ENCODE measurements at regions not wholly inside any gene's neighbourhood (a gene's known extent, or its start where the extent isn't known, plus 50 kb on each side); places are given as distances from the start of the nearest gene placed in this dataset.

- Histone ChIP-seq H3K27me3 (ENCODE audit: insufficient read depth, low read length, poor library complexity) (no peaks in the 10 kb centered on the region), H3K9me3 (ENCODE audit: insufficient read depth, low read length, severe bottlenecking) (no peaks in the 10 kb centered on the region), H3K4me3 (ENCODE audit: low read depth in 1 of 2, low read length in 2 of 2) (no peak overlapping the region), H3K79me2 (ENCODE audit: insufficient read depth, low read length) (no peaks in the 10 kb centered on the region), H3K27ac (ENCODE audit: low read length) (no peak overlapping the region), H4K20me1 (ENCODE audit: insufficient read depth, low read length) (no peaks in the 10 kb centered on the region), H3K36me3 (ENCODE audit: insufficient read depth, low read length) (no peaks in the 10 kb centered on the region), H3K4me2 (ENCODE audit: insufficient read depth, low read length) (no peak overlapping the region), H3K4me1 (ENCODE audit: insufficient read depth, low read length) (no peaks in the 10 kb centered on the region), H2AFZ (ENCODE audit: low read depth, low read length) (no peak overlapping the region), H3K9ac (ENCODE audit: low read depth, low read length) (no peak overlapping the region)
- ATAC-seq (ENCODE audit: insufficient read depth, low read depth) (no peak), DNase-seq (no peak)
- TF ChIP-seq EZH2 (IDR thresholded peaks at IDR 0.05; ENCODE audit: borderline replicate concordance, low read depth, low read length, severe bottlenecking) (no peak), CTCF (IDR thresholded peaks at IDR 0.05; ENCODE audit: borderline replicate concordance, extremely low read depth, low read length, poor library complexity, severe bottlenecking) (no peak)
Measured at GRCh38 chr4:180280726-180281297, 1962.4 kb upstream of the TENM3 start.

- no peak overlapping the region for H3K4me2 ChIP-seq (ENCODE audit: insufficient read depth, low read length)
- H3K79me2 ChIP-seq (ENCODE audit: insufficient read depth, low read length) = no peaks in the 10 kb centered on the region
- ATAC-seq (ENCODE audit: insufficient read depth, low read depth) = no peak
Measured at GRCh38 chr4:180281724-180282123, 1961.5 kb upstream of the TENM3 start.

DNA sequence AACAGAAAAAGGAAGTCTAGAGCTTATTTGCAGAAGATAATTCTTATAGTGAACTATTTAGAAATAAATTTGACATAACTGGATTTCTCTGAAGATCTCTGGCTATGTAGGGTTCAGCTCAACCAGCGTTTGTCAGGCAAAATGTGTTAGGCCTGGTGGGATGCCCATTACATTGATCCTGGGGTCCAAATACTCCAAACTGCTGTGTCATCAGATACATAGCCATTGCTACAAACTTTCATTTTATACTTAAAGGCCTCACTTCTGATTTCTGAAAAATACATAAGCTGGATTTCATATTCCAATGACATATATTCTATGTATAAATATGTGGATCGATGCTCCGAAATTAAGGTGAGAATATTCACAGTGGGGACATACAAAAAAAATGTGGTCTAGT, 1958.9 kb upstream of the TENM3 start:
- Histone ChIP-seq H4K20me1 (ENCODE audit: insufficient read depth, low read length) (no peaks in the 10 kb centered on the region), H3K4me3 (ENCODE audit: low read depth in 1 of 2, low read length in 2 of 2) (no peak overlapping the region), H3K27ac (ENCODE audit: low read length) (no peak overlapping the region), H3K79me2 (ENCODE audit: insufficient read depth, low read length) (no peaks in the 10 kb centered on the region), H2AFZ (ENCODE audit: low read depth, low read length) (no peak overlapping the region), H3K9ac (ENCODE audit: low read depth, low read length) (no peak overlapping the region), H3K36me3 (ENCODE audit: insufficient read depth, low read length) (no peaks in the 10 kb centered on the region), H3K27me3 (ENCODE audit: insufficient read depth, low read length, poor library complexity) (no peaks in the 10 kb centered on the region), H3K9me3 (ENCODE audit: insufficient read depth, low read length, severe bottlenecking) (no peaks in the 10 kb centered on the region), H3K4me1 (ENCODE audit: insufficient read depth, low read length) (no peaks in the 10 kb centered on the region), H3K4me2 (ENCODE audit: insufficient read depth, low read length) (no peak overlapping the region)
- DNase-seq = no peak
- TF ChIP-seq EZH2 (IDR thresholded peaks at IDR 0.05; ENCODE audit: borderline replicate concordance, low read depth, low read length, severe bottlenecking) (no peak), CTCF (IDR thresholded peaks at IDR 0.05; ENCODE audit: borderline replicate concordance, extremely low read depth, low read length, poor library complexity, severe bottlenecking) (no peak)
- no peak for ATAC-seq (ENCODE audit: insufficient read depth, low read depth)

More at GRCh38 chr4:180281724-180282123, 1961.5 kb upstream of the TENM3 start:
- H3K4me3 ChIP-seq (ENCODE audit: low read depth in 1 of 2, low read length in 2 of 2) = no peak overlapping the region
- H3K4me1 ChIP-seq (ENCODE audit: insufficient read depth, low read length) = no peaks in the 10 kb centered on the region
- no peak for DNase-seq
- no peak overlapping the region for H3K27ac ChIP-seq (ENCODE audit: low read length)
- H3K9me3 ChIP-seq (ENCODE audit: insufficient read depth, low read length, severe bottlenecking) = no peaks in the 10 kb centered on the region
- H3K9ac ChIP-seq (ENCODE audit: low read depth, low read length) = no peak overlapping the region
- H4K20me1 ChIP-seq (ENCODE audit: insufficient read depth, low read length) = no peaks in the 10 kb centered on the region
- H2AFZ ChIP-seq (ENCODE audit: low read depth, low read length) = no peak overlapping the region
- H3K36me3 ChIP-seq (ENCODE audit: insufficient read depth, low read length) = no peaks in the 10 kb centered on the region
- TF ChIP-seq CTCF (IDR thresholded peaks at IDR 0.05; ENCODE audit: borderline replicate concordance, extremely low read depth, low read length, poor library complexity, severe bottlenecking) (no peak), EZH2 (IDR thresholded peaks at IDR 0.05; ENCODE audit: borderline replicate concordance, low read depth, low read length, severe bottlenecking) (no peak)
- no peaks in the 10 kb centered on the region for H3K27me3 ChIP-seq (ENCODE audit: insufficient read depth, low read length, poor library complexity)
